ENCODE measurements at regions not wholly inside any gene's neighbourhood (a gene's known extent, or its start where the extent isn't known, plus 50 kb on each side); places are given as distances from the start of the nearest gene placed in this dataset.

- ATAC-seq: peak in 3 of 8 donors; percentile 41 to 69 (median 64)
Observed at GRCh38 chr10:31586723-31587638, 268.0 kb downstream of the ZEB1 start.

GRCh38 chr10:31584876-31585275 lies 265.9 kb downstream of the ZEB1 start:
- Histone ChIP-seq H3K9me3 (peaks cover 0 to 8% (median 0%) of the 10 kb centered on the region in 11 donors), H3K27ac (peak overlapping the region in 4 of 10 donors; percentile 13 to 71 (median 44)), H3K36me3 (no peaks in the 10 kb centered on the region), H3K27me3 (no peaks in the 10 kb centered on the region), H3K4me3 (no peak overlapping the region), H3K4me1 (peaks cover 6 to 58% (median 36%) of the 10 kb centered on the region in 9 donors)
- WGBS, 2 donors: 68 to 74% methylated on average over 6 of the region's 6 CpGs
- ATAC-seq: no peak
- DNase-seq: no peak
- intact Hi-C loops (cut with DNase I): loop anchor here in 2 of 10 donors (5.0 kb wide), 2 partner anchors 58 to 63 kb away; no protein-coding TSS in a partner anchor
- no peak for TF ChIP-seq CTCF (IDR thresholded peaks at IDR 0.05)

More at GRCh38 chr10:31586723-31587638, 268.0 kb downstream of the ZEB1 start:
- no peaks in the 10 kb centered on the region for H3K36me3 ChIP-seq
- no peak for TF ChIP-seq CTCF (IDR thresholded peaks at IDR 0.05)
- 90 to 92% methylated on average over 22 of the region's 22 CpGs for WGBS, 2 donors
- peak overlapping the region in 1 of 10 donors; percentile 17 for H3K4me3 ChIP-seq
- H3K4me1 ChIP-seq: peaks cover 6 to 40% (median 29%) of the 10 kb centered on the region in 9 donors
- DNase-seq: peak in 1 of 2 donors; percentile 29
- peaks cover 0 to 24% (median 10%) of the 10 kb centered on the region in 11 donors for H3K9me3 ChIP-seq
- intact Hi-C loops (cut with DNase I): no loop called here
- H3K27me3 ChIP-seq: no peaks in the 10 kb centered on the region
- H3K27ac ChIP-seq: peak overlapping the region in 4 of 10 donors; percentile 31 to 76 (median 48)

GRCh38 chr10:31584098-31584631 lies 265.1 kb downstream of the ZEB1 start:
- ATAC-seq (peak in 5 of 8 donors; percentile 13 to 42 (median 23)), DNase-seq (peak in 1 of 2 donors; percentile 22)
- Histone ChIP-seq H3K4me3 (no peak overlapping the region), H3K4me1 (peaks cover 6 to 58% (median 36%) of the 10 kb centered on the region in 9 donors), H3K9me3 (peaks cover 0 to 8% (median 0%) of the 10 kb centered on the region in 11 donors), H3K27me3 (no peaks in the 10 kb centered on the region), H3K36me3 (no peaks in the 10 kb centered on the region), H3K27ac (peak overlapping the region in 5 of 10 donors; percentile 13 to 75 (median 64))
- no peak for TF ChIP-seq CTCF (IDR thresholded peaks at IDR 0.05)
- intact Hi-C loops (cut with DNase I): loop anchor here in 2 of 10 donors (5.0 kb wide), 2 partner anchors 57 to 62 kb away; no protein-coding TSS in a partner anchor
- 57 to 61% methylated on average over 12 of the region's 12 CpGs for WGBS, 2 donors

GRCh38 chr10:31583293-31583692 lies 264.3 kb downstream of the ZEB1 start:
- WGBS, 2 donors: 42 to 59% methylated on average over 6 of the region's 6 CpGs
- Histone ChIP-seq H3K27ac (peak overlapping the region in 8 of 10 donors; percentile 36 to 83 (median 66)), H3K4me3 (no peak overlapping the region), H3K36me3 (no peaks in the 10 kb centered on the region), H3K27me3 (no peaks in the 10 kb centered on the region), H3K9me3 (peaks cover 0 to 8% (median 0%) of the 10 kb centered on the region in 11 donors), H3K4me1 (peaks cover 6 to 55% (median 36%) of the 10 kb centered on the region in 9 donors)
- intact Hi-C loops (cut with DNase I): loop anchor here in 2 of 10 donors (5.0 kb wide), 2 partner anchors 56 to 61 kb away; no protein-coding TSS in a partner anchor
- DNase-seq (no peak), ATAC-seq (peak in 6 of 8 donors; percentile 10 to 49 (median 28))
- no peak for TF ChIP-seq CTCF (IDR thresholded peaks at IDR 0.05)

All from heart right ventricle (tissue), 16 donors.